ENCODE measurements at regions not wholly inside any gene's neighbourhood (a gene's known extent, or its start where the extent isn't known, plus 50 kb on each side); places are given as distances from the start of the nearest gene placed in this dataset.

- no peak for DNase-seq (ENCODE audit: low spot score)
- H3K4me3 ChIP-seq: no peak overlapping the region
- H3K4me1 ChIP-seq (replicated peaks): no peaks in the 10 kb centered on the region
- WGBS: 80% methylated on average over 8 of the region's 8 CpGs
- intact Hi-C loops (cut with DNase I): no loop called here
- H3K36me3 ChIP-seq: no peaks in the 10 kb centered on the region
- H3K9me3 ChIP-seq: no peaks in the 10 kb centered on the region
- TF ChIP-seq POLR2AphosphoS5 (IDR thresholded peaks at IDR 0.05) (no peak), CTCF (IDR thresholded peaks at IDR 0.05) (no peak), POLR2A (IDR thresholded peaks at IDR 0.05) (no peak)
- no peak overlapping the region for H3K27ac ChIP-seq
- H3K27me3 ChIP-seq (replicated peaks; ENCODE audit: insufficient read depth): no peaks in the 10 kb centered on the region
Measured at GRCh38 chr6:139635401-139636130, 261.1 kb upstream of the CITED2 start.

GRCh38 chr6:139632840-139633239, 258.4 kb upstream of the CITED2 start:
- no peaks in the 10 kb centered on the region for H3K9me3 ChIP-seq
- H3K4me1 ChIP-seq (replicated peaks): no peaks in the 10 kb centered on the region
- H3K4me3 ChIP-seq: no peak overlapping the region
- intact Hi-C loops (cut with DNase I): no loop called here
- WGBS: 100% methylated on average over 1 of the region's 1 CpG
- TF ChIP-seq POLR2A (IDR thresholded peaks at IDR 0.05): no peak
- TF ChIP-seq POLR2AphosphoS5 (IDR thresholded peaks at IDR 0.05): no peak
- no peak for TF ChIP-seq CTCF (IDR thresholded peaks at IDR 0.05)
- DNase-seq (ENCODE audit: low spot score): no peak
- no peaks in the 10 kb centered on the region for H3K36me3 ChIP-seq
- H3K27ac ChIP-seq: no peak overlapping the region
- no peaks in the 10 kb centered on the region for H3K27me3 ChIP-seq (replicated peaks; ENCODE audit: insufficient read depth)

GRCh38 chr6:139628270-139628669, 253.8 kb upstream of the CITED2 start:
- intact Hi-C loops (cut with DNase I): no loop called here
- Histone ChIP-seq H3K27ac (no peak overlapping the region), H3K9me3 (no peaks in the 10 kb centered on the region), H3K27me3 (replicated peaks; ENCODE audit: insufficient read depth) (no peaks in the 10 kb centered on the region), H3K4me3 (no peak overlapping the region), H3K4me1 (replicated peaks) (no peaks in the 10 kb centered on the region), H3K36me3 (no peaks in the 10 kb centered on the region)
- WGBS: 16% methylated on average over 1 of the region's 1 CpG
- no peak for DNase-seq (ENCODE audit: low spot score)
- TF ChIP-seq POLR2A (IDR thresholded peaks at IDR 0.05): no peak
- TF ChIP-seq POLR2AphosphoS5 (IDR thresholded peaks at IDR 0.05): no peak
- no peak for TF ChIP-seq CTCF (IDR thresholded peaks at IDR 0.05)

DNA sequence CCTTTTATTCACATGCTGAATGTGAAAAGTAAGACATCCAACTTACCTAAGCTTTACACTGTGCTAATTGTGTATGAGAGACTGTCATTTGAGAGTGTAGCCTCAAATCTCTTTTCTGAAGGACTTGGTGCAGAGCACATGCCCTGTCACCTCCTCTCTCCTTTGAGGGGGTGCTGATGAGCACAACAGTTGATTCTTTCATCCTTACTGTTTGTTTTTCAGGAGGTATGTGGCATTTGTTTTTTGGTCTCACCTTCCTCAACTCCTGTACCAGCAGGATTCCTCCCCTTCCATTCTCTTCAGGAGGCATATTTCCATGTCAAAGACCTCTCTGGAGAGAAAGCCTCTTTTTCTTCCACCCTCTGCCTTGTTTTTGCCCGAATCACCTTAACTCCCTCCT, 252.6 kb upstream of the CITED2 start:
- 54% methylated on average over 1 of the region's 1 CpG for WGBS
- H3K27me3 ChIP-seq (replicated peaks; ENCODE audit: insufficient read depth): no peaks in the 10 kb centered on the region
- H3K27ac ChIP-seq: no peak overlapping the region
- TF ChIP-seq CTCF (IDR thresholded peaks at IDR 0.05): no peak
- no peak for TF ChIP-seq POLR2AphosphoS5 (IDR thresholded peaks at IDR 0.05)
- TF ChIP-seq POLR2A (IDR thresholded peaks at IDR 0.05): no peak
- H3K4me1 ChIP-seq (replicated peaks): no peaks in the 10 kb centered on the region
- H3K36me3 ChIP-seq: no peaks in the 10 kb centered on the region
- H3K4me3 ChIP-seq: no peak overlapping the region
- DNase-seq (ENCODE audit: low spot score): no peak
- intact Hi-C loops (cut with DNase I): no loop called here
- H3K9me3 ChIP-seq: no peaks in the 10 kb centered on the region
